ENCODE measurements at regions not wholly inside any gene's neighbourhood (a gene's known extent, or its start where the extent isn't known, plus 50 kb on each side); places are given as distances from the start of the nearest gene placed in this dataset.

- no peak for TF ChIP-seq CTCF (IDR thresholded peaks at IDR 0.05; ENCODE audit: insufficient read depth, missing control alignments)
- no peak for DNase-seq (ENCODE audit: insufficient read length, low spot score)
- no peak for FAIRE-seq
Measured at GRCh38 chr17:36673068-36673467, 71.7 kb downstream of the MRM1 start.

GRCh38 chr17:36673637-36674277 is 72.4 kb downstream of the MRM1 start:
- no peak for TF ChIP-seq CTCF (IDR thresholded peaks at IDR 0.05; ENCODE audit: insufficient read depth, missing control alignments)
- FAIRE-seq (no peak), DNase-seq (ENCODE audit: insufficient read length, low spot score) (no peak)

- no peak for FAIRE-seq
Measured at GRCh38 chr17:36674278-36674650, 72.9 kb downstream of the MRM1 start.

GRCh38 chr17:36675250-36675649 is 73.9 kb downstream of the MRM1 start:
- FAIRE-seq = no peak
- TF ChIP-seq CTCF (IDR thresholded peaks at IDR 0.05; ENCODE audit: insufficient read depth, missing control alignments) = no peak
- no peak for DNase-seq (ENCODE audit: insufficient read length, low spot score)

More at GRCh38 chr17:36674278-36674650, 72.9 kb downstream of the MRM1 start:
- no peak for TF ChIP-seq CTCF (IDR thresholded peaks at IDR 0.05; ENCODE audit: insufficient read depth, missing control alignments)
- DNase-seq (ENCODE audit: insufficient read length, low spot score) = no peak

GRCh38 chr17:36675786-36676185 is 74.4 kb downstream of the MRM1 start:
- DNase-seq (ENCODE audit: insufficient read length, low spot score) (no peak), FAIRE-seq (no peak)
- TF ChIP-seq CTCF (IDR thresholded peaks at IDR 0.05; ENCODE audit: insufficient read depth, missing control alignments) = no peak

GRCh38 chr17:36679815-36680467 is 78.6 kb downstream of the MRM1 start:
- DNase-seq (ENCODE audit: insufficient read length, low spot score) = no peak
- FAIRE-seq = no peak
- no peak for TF ChIP-seq CTCF (IDR thresholded peaks at IDR 0.05; ENCODE audit: insufficient read depth, missing control alignments)

GRCh38 chr17:36680701-36681202 is 79.4 kb downstream of the MRM1 start:
- DNase-seq (ENCODE audit: insufficient read length, low spot score) (no peak), FAIRE-seq (no peak)
- no peak for TF ChIP-seq CTCF (IDR thresholded peaks at IDR 0.05; ENCODE audit: insufficient read depth, missing control alignments)
